T-helper 1 cell (primary cell): ENCODE measurements at regions not wholly inside any gene's neighbourhood (a gene's known extent, or its start where the extent isn't known, plus 50 kb on each side); places are given as distances from the start of the nearest gene placed in this dataset.
"Not testable (repeated sequence)": the region's sequence is repeated elsewhere in the genome, so short reads cannot be mapped to it uniquely, and the experiment has no call there.

ENCODE experiments used
- DNase-seq, 5 donors: peaks; one replicate each; pipeline ENCODE4 v3.0.0-alpha.2; 2012 to 2020

DNA sequence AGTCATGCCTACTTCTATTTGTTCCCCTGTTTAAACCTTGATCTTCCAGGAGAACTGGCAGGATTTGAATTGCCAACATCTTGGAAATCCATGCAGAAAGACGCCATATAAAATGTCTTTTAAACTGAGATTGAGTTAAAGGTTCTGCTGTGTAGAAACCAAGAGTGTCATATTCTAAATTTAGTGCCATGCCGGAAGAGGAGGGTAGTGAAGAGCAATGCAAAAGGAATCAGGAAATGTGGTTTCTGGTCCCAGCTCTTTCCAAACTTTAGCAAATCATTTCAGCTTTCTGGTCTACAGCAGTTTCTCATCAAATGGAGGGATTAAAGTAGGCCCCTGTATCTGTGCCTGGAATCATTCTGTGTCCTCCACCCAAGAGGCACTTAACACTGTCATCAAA lies 85.7 kb downstream of the BTG1 start:
- DNase-seq = no peak

GRCh38 chr12:92058664-92059063 lies 87.0 kb downstream of the BTG1 start:
- DNase-seq = peak in 1 of 5 donors; percentile 41

- DNase-seq = not testable (repeated sequence)
Observed at GRCh38 chr12:92056756-92057155, 88.9 kb downstream of the BTG1 start.

GRCh38 chr12:92056290-92056689 lies 89.4 kb downstream of the BTG1 start:
- no peak for DNase-seq

DNA sequence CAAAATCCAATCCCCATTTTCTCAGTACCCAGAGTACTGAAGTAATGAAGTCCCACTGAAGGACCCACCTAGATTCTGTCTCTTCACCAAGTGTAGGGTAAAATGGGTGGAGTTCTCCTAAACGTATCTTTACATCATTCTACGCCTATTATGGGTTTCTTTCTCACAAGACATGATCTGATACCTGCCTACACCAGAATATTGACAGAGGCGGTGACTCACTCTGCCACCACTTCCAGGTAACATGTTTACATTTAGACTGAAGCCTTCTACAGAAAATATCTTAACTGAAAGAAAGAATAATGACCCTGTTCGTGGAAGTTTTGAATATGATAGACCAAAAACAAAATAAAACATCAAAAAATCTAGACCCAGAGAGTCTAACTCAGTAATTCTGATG lies 89.8 kb downstream of the BTG1 start:
- peak in 4 of 5 donors; percentile 27 to 88 (median 36) for DNase-seq

GRCh38 chr12:92051441-92051840 lies 94.2 kb downstream of the BTG1 start:
- DNase-seq = no peak

- peak in 1 of 5 donors; percentile 55 for DNase-seq
Observed at GRCh38 chr12:92049403-92049802, 96.2 kb downstream of the BTG1 start.

DNA sequence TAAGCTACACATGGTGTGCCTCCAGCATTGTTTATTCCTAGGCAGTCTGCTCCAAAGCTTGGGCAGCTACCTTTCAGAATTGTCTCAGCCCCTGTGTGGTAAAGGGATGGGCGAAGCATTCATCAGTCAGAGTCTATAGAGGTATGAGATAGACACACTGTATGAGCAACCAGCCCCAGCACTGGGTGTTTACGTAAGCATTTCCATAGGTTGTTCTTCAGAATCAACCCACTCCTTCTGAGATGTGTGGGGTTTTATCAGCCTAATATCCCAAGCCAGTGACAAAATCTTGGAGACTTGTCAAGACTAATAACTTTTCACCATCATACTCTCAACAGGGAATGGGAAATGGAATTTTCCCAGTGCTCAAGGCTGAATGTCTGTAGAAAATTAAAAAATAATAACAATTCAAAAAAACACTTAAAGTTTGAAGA lies 98.2 kb downstream of the BTG1 start:
- DNase-seq = peak in 1 of 5 donors; percentile 29

DNA sequence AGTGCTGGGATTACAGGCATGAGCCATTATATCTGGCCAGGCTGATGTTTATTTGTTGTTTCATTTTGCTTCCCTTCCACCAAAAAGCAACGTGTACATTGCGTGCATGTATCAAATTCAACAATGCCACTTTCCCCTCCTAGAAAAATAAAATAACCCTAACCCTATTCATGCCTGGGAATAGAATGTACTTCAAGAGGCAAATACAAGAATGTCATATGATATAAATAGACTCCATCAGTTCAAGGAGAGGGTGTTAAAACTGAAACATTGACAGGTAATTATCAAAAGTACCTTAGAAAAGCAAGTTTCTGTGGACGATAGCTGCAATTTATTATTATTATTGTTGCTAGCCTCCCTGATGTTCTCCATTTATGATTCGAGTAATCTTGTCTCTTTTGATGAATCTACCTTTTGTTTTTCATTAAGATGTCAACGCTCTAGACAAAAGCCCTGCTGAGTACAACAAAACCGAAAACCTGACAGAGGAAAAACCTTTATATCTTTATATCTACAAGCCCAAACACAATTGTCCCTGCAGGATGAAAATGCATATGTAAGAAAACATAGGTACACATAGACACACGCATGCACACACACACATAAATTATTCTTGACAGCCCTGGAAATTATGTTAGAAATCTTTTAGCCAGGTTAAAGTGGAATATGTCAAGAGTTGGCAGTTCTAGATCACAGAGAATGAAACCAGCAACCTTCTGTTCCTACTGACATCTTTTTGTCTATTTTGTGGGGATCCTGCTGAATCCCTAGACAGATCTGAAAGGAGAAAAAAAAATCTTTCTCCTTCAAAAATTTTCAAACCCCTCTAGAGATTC lies 98.9 kb downstream of the BTG1 start:
- DNase-seq = peak in 1 of 5 donors; percentile 17

DNA sequence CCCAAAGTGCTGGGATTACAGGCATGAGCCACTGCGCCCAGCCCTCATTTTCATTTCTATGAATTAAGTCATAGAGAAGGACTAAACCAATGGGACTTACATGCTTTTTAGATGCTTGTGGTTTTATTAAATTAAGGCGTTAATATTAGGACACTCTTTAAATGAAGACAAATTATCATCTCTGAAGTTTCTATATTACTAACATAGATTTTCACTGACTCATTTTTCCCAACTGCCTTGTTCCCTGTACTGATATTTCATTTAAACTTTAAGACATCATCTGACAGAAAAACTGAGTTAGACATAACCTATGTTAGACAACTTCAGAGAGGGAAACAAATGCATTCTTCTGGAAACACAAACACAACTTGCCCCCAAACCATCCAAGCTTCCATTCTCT lies 99.8 kb downstream of the BTG1 start:
- peak in 1 of 5 donors; percentile 38 for DNase-seq

- peak in 1 of 5 donors; percentile 41 for DNase-seq
Observed at GRCh38 chr12:92044435-92044834, 101.2 kb downstream of the BTG1 start.

DNA sequence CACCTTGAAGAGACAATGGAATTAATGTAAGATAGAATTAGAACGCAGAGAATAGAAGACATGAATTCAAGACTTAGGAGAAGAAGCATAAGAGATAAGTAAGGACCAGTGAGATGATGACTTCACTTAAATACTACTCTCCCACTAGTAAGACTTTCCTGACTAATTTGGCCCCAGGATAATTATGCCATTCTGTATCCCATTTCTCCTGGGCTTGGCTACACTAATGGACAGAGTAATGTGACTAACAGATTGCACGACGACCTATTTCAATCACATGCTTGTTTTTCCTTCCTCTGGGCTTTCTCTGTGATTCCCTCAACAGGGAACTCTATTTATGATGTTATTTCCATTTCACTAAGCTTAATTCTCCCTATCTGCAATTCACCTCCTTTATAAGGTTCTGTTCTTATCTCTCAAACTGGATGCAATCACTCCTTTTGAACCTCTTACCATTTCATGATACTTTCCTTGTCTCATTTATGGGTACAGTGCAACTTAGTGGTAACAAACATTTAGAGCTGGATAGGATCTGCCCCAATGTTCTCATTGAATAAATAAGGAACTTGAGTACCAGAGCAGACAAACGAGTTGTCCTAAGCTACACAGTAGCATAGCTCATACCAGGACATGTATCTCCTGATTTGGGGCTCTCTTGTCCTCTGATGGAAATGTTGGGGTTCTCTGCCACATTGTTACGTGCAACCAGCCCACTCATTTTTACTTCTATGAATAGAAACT lies 102.7 kb downstream of the BTG1 start:
- no peak for DNase-seq

DNA sequence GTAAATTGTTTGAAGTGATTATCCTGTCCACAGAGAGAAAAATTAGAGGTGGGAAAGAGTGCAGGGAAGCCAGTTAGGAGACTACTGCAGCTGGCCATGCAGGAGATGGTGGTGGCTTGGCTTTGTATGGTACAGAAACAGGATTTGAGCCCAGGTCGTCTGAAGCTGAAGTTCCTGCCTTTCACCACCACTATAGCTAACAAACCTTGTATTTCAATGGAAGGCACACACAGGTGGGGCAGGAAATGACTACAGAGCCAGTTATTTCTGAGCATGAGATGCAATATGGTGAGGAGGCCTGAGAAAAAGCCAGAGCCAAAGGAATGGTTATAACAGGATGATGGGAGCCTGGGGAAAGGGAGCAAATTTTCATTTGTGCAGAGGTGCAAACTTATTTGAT lies 103.9 kb downstream of the BTG1 start:
- DNase-seq = peak in 1 of 5 donors; percentile 55

DNA sequence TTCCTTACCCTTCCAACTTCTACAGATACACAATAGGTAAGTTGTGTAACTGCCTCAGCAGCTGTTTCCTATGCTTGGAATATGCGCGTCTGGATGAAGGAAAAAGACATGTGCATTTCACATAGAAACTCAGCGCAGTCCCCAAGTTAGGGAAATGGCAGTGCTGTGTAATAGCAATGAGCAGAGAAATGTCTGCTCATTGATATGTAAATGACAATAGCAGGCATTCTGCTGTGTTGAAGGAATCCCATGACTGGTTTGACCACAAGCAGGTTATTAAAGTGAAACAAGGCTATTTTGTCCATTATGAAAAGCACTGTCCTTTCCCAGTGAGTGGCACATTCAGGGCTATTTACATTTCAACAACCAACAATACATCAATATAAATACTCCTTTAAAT lies 106.6 kb downstream of the BTG1 start:
- DNase-seq = no peak

DNA sequence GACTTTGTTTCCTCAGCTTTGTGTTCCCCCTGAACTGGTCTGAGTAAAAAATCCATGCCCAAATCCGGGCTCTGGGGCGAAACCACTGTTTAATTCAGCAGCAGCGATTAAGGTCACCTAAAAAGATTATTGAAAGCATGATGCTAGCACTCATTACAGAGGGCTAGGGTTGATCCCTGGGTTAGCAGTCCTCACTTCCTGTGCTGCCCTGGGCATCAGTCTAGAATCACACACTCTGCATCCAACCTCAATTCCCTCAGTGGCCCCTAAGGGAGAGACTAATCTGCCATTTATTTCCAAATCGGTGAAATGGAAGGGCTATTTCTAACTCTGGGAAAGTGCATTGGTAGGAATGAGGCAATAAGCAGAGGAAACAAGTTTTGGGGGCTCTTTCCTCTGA lies 107.2 kb downstream of the BTG1 start:
- DNase-seq = no peak

DNA sequence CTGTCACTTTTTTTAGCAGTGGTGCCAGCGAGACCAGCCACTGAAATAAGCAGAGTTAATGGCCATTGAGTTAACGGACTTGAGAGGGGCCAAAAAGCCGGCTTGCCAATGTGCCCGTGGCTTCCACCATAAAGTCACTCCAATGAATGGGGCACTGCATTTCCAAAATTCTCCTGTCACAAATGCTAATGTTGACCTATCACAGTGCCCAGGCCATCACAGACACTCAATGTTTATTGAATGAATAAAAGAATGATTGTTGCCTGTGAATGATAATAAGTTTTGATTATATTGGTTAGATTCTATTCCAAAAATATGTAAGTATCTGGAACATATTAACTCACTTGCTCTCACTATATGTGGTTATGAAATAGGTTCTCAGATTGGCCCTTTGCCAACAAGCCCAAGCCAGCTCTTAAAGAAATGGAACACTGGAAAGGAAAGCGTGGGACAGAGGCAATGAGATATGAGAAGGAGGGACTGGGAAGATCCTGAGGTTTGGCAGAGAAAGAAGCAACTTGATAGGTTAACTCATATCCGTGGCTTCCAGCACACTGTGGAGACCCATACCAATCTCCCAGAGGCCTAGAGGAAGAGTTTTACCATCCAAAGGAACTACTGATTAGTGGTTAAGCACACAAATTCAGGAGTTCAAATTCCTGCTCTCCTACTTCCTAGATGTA lies 108.7 kb downstream of the BTG1 start:
- DNase-seq = no peak

DNA sequence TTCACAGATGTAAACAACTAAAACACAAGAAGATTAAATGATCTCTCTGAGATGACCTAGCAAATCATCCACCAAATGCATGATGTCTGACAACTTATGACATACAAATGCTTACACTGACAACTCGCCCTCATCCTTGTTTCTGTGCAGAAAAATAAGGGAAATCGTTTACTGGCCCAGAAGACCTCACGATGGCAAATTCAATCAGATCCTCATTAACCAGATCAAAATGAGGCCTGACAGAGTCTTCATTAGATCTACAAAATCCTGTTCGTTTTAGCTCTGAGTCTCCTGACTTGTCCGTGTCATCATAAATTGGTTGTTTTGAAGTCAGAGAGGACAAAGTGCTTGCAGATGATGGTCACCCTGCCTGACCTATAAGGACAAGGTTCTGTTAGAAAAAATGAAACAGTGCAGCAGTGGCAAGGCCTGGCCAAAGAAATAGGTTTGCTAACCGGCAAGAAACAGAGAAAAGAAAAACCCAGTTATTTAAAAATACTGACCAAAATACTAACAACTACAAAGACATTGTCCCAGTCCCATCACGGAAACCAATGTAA lies 109.5 kb downstream of the BTG1 start:
- DNase-seq = no peak

- DNase-seq = no peak
Observed at GRCh38 chr12:92035477-92035876, 110.2 kb downstream of the BTG1 start.

DNA sequence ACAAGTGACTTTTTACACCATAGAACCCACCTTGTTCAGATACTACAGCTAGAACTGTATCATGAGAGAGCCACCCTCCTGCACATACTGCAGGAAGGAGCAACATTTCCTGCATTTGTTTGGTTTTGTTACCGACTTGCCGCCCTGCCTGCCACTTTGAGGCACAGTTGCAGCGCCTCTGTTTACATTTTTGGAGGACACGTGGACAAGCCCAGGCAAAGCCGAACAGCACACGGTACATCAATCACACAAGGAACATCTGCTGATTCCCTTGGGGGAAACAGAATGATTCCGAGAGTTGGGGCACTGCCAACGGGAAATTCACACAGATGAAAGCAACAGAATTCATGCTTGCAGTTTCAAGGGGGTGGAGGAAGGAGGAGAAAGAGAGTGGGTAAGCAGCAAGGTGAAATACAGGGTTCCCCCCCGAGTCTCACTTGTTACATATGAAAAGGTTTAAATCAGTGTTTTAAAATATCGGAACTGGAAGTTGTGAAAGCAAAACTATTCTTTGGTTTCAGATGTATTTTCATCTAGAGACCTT lies 110.7 kb downstream of the BTG1 start:
- peak in 4 of 5 donors; percentile 12 to 71 (median 32) for DNase-seq

DNA sequence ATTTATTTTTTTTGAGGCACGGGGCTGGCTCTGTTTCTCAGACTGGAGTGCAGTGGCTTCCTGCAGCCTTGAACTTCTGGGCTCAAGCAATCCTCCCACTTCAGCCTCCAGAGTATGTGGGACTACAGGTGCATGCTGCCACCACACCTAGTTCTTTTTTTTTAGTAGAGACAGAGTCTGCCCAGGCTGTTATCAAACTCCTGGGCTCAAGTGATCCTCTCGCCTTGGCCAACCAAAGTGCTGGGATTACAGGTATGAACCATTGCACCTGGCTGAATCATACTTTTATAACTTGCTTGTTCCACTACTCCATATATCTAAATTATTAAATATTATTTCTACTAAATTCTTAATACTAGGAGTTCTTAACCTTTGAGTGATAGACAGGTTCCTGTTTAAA lies 111.6 kb downstream of the BTG1 start:
- DNase-seq = no peak

DNA sequence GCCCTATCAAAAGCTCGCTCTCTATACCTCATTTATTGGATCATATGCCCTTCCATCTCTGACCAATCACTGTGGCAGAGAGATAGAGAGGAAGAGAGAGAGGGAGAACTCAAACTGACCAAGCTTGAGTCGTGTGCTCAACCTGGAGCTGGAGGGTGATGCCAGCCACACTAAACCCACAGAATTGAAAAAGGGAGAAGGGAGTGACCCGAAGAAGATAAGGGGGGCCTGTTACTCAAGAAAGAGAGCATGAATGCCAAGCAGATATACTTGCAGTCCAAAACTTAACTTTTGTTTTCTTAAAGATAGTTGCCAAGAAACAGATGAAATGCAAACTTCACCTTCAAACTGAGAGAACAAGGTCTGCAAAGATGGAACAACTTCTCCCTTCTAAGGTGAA lies 112.7 kb downstream of the BTG1 start:
- DNase-seq = no peak

GRCh38 chr12:92032101-92032500 lies 113.5 kb downstream of the BTG1 start:
- no peak for DNase-seq

GRCh38 chr12:92030618-92031017 lies 115.0 kb downstream of the BTG1 start:
- DNase-seq = peak; percentile 11 to 89 (median 46)
